ENCODE measurements at regions not wholly inside any gene's neighbourhood (a gene's known extent, or its start where the extent isn't known, plus 50 kb on each side); places are given as distances from the start of the nearest gene placed in this dataset.

- no peak overlapping the region for H3K4me3 Mint-ChIP-seq
- H3K4me1 Mint-ChIP-seq: peaks cover 5% of the 10 kb centered on the region
- H3K36me3 Mint-ChIP-seq: no peaks in the 10 kb centered on the region
- peaks cover 6% of the 10 kb centered on the region for H3K9me3 Mint-ChIP-seq
- POLR2A ChIA-PET: no interaction called here
- TF ChIP-seq IRF1 (CRISPR knock-in tag; IDR thresholded peaks at IDR 0.05) (no peak), RELA (CRISPR knock-in tag; IDR thresholded peaks at IDR 0.05; ENCODE audit: borderline replicate concordance) (no peak), ELF4 (CRISPR knock-in tag; IDR thresholded peaks at IDR 0.05; ENCODE audit: low read depth) (no peak), GABPB1 (CRISPR knock-in tag; IDR thresholded peaks at IDR 0.05) (no peak), USF2 (CRISPR knock-in tag; IDR thresholded peaks at IDR 0.05) (no peak), NFYB (CRISPR knock-in tag; conservative IDR thresholded peaks at IDR 0.05; ENCODE audit: low read depth) (no peak), JAZF1 (CRISPR knock-in tag; IDR thresholded peaks at IDR 0.05) (no peak), ZNF281 (CRISPR knock-in tag; IDR thresholded peaks at IDR 0.05) (no peak), ETV6 (CRISPR knock-in tag; IDR thresholded peaks at IDR 0.05) (no peak), ATF6 (CRISPR knock-in tag; IDR thresholded peaks at IDR 0.05) (no peak), ERG (CRISPR knock-in tag; IDR thresholded peaks at IDR 0.05) (no peak), ZBTB21 (CRISPR knock-in tag; IDR thresholded peaks at IDR 0.05; ENCODE audit: borderline replicate concordance) (no peak), AR (CRISPR knock-in tag; IDR thresholded peaks at IDR 0.05) (no peak), TCF7 (CRISPR knock-in tag; IDR thresholded peaks at IDR 0.05; ENCODE audit: low read depth) (no peak), E2F4 (CRISPR knock-in tag; IDR thresholded peaks at IDR 0.05; ENCODE audit: borderline replicate concordance, low read depth) (no peak), NR2C2 (CRISPR knock-in tag; IDR thresholded peaks at IDR 0.05) (no peak), GTF2I (CRISPR knock-in tag; conservative IDR thresholded peaks at IDR 0.05) (no peak), ATF3 (CRISPR knock-in tag; conservative IDR thresholded peaks at IDR 0.05) (no peak), JUN (CRISPR knock-in tag; IDR thresholded peaks at IDR 0.05) (no peak)
- no peaks in the 10 kb centered on the region; the same call in 1 of the 2 replicates for H3K27me3 Mint-ChIP-seq (ENCODE audit: low read depth)
- CTCF ChIA-PET: interaction anchor here (0.8 to 1.3 kb wide), 2 partner anchors 9 to 10 kb away, joined by 4 to 5 read pairs; no protein-coding TSS in a partner anchor
- no peak for ATAC-seq
- peak; percentile 5 for DNase-seq (ENCODE audit: low spot score)
- no peak overlapping the region for H3K27ac Mint-ChIP-seq
These were observed 66.5 kb upstream of the INPP5A start for GRCh38 chr10:132471125-132471451.

All from WTC11 (cell line).